Liver (tissue), 3 donors: ENCODE measurements at regions not wholly inside any gene's neighbourhood (a gene's known extent, or its start where the extent isn't known, plus 50 kb on each side); places are given as distances from the start of the nearest gene placed in this dataset.

ENCODE experiments used
- ATF3 ChIP-seq: IDR thresholded peaks from 2 replicates; pipeline ENCODE4 v1.6.1; 2016; ENCODE audit warnings: antibody characterized with exemption
- EGR1 ChIP-seq, 2 donors: IDR thresholded peaks; 2 replicates each; pipeline ENCODE4 v1.6.1; 2016 to 2018; ENCODE audit warnings: antibody characterized with exemption in 2 of 2, low read depth in 2 of 2
- FOXA1 ChIP-seq: IDR thresholded peaks from 2 replicates; pipeline ENCODE4 v1.6.1; 2016; ENCODE audit warnings: antibody characterized with exemption
- GABPA ChIP-seq, 2 donors: IDR thresholded peaks in 1 of 2; conservative IDR thresholded peaks in 1 of 2; 2 replicates each; pipeline ENCODE4 v1.6.1; 2016; ENCODE audit warnings: antibody characterized with exemption in 2 of 2, mild to moderate bottlenecking in 1 of 2, moderate library complexity in 1 of 2
- HNF4A ChIP-seq, 2 donors: conservative IDR thresholded peaks; 2 replicates each; pipeline ENCODE4 v1.6.1; 2016; ENCODE audit warnings: antibody characterized with exemption in 2 of 2, mild to moderate bottlenecking in 2 of 2
- RAD21 ChIP-seq, 2 donors: IDR thresholded peaks; 2 replicates each; pipeline ENCODE4 v1.6.1; 2016; ENCODE audit warnings: antibody characterized with exemption in 2 of 2, mild to moderate bottlenecking in 2 of 2
- RXRA ChIP-seq, 2 donors: IDR thresholded peaks; 2 replicates each; pipeline ENCODE4 v1.6.1; 2017 to 2018; ENCODE audit warnings: antibody characterized with exemption in 2 of 2, mild to moderate bottlenecking in 1 of 2
- SP1 ChIP-seq: IDR thresholded peaks from 2 replicates; pipeline ENCODE4 v1.6.1; 2018; ENCODE audit warnings: antibody characterized with exemption, mild to moderate bottlenecking
- TAF1 ChIP-seq: conservative IDR thresholded peaks from 2 replicates; pipeline ENCODE4 v1.6.1; 2016; ENCODE audit warnings: antibody characterized with exemption, mild to moderate bottlenecking
- YY1 ChIP-seq: IDR thresholded peaks from 2 replicates; pipeline ENCODE4 v1.6.1; 2016; ENCODE audit warnings: antibody characterized with exemption, mild to moderate bottlenecking
- TF ChIP-seq, protein P1 (sequence below): IDR thresholded peaks from 2 replicates; pipeline ENCODE4 v1.6.1; 2016; ENCODE audit warnings: antibody characterized with exemption
- TF ChIP-seq, protein P2 (sequence below): fragments of 150-350 bp; IDR thresholded peaks from 2 replicates; pipeline ENCODE4 v1.5.1; 2017; ENCODE audit warnings: improper control_type of control experiment, low read depth, low read length; ENCODE audit not compliant: missing input control
- donor health status: healthy.
- donor health status: healthy.

DNA sequence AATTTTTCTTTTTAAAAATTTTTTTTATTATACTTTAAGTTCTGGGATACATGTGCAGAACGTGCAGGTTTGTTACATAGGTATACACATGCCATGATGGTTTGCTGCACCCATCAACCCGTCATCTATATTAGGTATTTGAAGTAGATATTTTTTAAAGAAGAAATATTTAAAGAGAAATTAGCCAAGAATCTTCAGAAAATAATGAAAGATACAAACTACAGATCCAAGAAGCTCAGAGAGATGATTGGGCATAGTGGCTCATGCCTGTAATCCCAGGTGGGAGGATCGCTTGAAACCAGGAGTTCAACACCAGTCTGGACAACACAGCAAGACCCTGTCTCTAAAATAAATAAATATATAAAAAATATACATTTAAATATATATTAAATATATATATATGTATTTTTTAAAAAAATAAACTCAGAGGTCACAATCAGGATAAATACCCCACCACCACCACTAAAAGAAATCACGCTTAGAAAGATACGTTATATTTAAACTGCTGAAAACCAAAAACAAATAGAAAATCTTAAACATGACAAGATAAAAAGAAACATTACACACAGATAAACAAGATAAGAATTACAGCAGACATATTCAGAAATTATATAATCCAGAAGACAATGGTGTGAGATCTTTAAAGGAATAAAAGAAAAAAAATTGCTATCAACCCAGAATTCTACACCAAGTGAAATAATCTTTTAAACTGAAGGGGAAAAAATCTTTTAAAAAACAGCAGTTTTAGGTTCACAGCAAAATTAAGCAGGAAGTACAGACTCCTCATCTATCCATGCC lies 57.5 kb downstream of the CSF2 start:
- TF ChIP-seq TAF1, result no peak
- TF ChIP-seq, protein P1, sequence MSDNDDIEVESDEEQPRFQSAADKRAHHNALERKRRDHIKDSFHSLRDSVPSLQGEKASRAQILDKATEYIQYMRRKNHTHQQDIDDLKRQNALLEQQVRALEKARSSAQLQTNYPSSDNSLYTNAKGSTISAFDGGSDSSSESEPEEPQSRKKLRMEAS, result no peak
- TF ChIP-seq, protein P2, sequence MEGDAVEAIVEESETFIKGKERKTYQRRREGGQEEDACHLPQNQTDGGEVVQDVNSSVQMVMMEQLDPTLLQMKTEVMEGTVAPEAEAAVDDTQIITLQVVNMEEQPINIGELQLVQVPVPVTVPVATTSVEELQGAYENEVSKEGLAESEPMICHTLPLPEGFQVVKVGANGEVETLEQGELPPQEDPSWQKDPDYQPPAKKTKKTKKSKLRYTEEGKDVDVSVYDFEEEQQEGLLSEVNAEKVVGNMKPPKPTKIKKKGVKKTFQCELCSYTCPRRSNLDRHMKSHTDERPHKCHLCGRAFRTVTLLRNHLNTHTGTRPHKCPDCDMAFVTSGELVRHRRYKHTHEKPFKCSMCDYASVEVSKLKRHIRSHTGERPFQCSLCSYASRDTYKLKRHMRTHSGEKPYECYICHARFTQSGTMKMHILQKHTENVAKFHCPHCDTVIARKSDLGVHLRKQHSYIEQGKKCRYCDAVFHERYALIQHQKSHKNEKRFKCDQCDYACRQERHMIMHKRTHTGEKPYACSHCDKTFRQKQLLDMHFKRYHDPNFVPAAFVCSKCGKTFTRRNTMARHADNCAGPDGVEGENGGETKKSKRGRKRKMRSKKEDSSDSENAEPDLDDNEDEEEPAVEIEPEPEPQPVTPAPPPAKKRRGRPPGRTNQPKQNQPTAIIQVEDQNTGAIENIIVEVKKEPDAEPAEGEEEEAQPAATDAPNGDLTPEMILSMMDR, result no peak
- TF ChIP-seq GABPA (IDR thresholded peaks at IDR 0.05 in 1 of 2, conservative IDR thresholded peaks at IDR 0.05 in 1 of 2), result no peak
- TF ChIP-seq ATF3, result no peak
- TF ChIP-seq YY1, result no peak
- no peak for TF ChIP-seq EGR1 (IDR thresholded peaks at IDR 0.05; ENCODE audit: low read depth in 2 of 2)
- no peak for TF ChIP-seq FOXA1
- TF ChIP-seq HNF4A (conservative IDR thresholded peaks at IDR 0.05), result no peak
- TF ChIP-seq RAD21 (IDR thresholded peaks at IDR 0.05), result no peak
- TF ChIP-seq SP1, result no peak
- TF ChIP-seq RXRA (IDR thresholded peaks at IDR 0.05), result no peak
